GM12878 (cell line): ENCODE measurements at regions not wholly inside any gene's neighbourhood (a gene's known extent, or its start where the extent isn't known, plus 50 kb on each side); places are given as distances from the start of the nearest gene placed in this dataset.

ENCODE experiments used
- ATAC-seq: fragments of 200-7000 bp; cut with Tn5 transposase; 3 replicates; pipeline ENCODE4 v1.9.1; 2020; ENCODE audit warnings: mild to moderate bottlenecking, moderate library complexity
- BruUV-seq: library from RNA; stranded (reverse); fragments of 400-500 nt; replicated peaks from 2 replicates; lab custom pipeline; 2021; lab: Mats Ljungman, UMichigan
- CTCF ChIA-PET: fragments of 300-600 bp; sonication (Branson Sonifier 250); formaldehyde crosslinking; extraction: SDS; loops from one replicate; lab custom pipeline; 2021; ENCODE audit warnings: inconsistent platforms; lab: Yijun Ruan, JAX
- POLR2A ChIA-PET: fragments of 350-600 bp; formaldehyde crosslinking; extraction: SDS; loops from one replicate; lab custom pipeline; 2021; ENCODE audit warnings: inconsistent platforms; lab: Charles Lee
- RAD21 ChIA-PET: fragments of 300-600 bp; sonication (Branson Sonifier 250); formaldehyde crosslinking; loops from one replicate; lab custom pipeline; 2023; ENCODE audit warnings: antibody characterized with exemption; ENCODE audit not compliant: unreplicated experiment; lab: Charles Lee
- SMC1A ChIA-PET: fragments of 300-600 bp; sonication (Branson Sonifier 250); formaldehyde crosslinking; loops from one replicate; lab custom pipeline; 2023; ENCODE audit not compliant: unreplicated experiment, uncharacterized antibody; lab: Charles Lee
- DNase-seq: peaks from one replicate; pipeline ENCODE4 v3.0.0-alpha.2; 2011; ENCODE audit warnings: low read depth, low spot score
- FAIRE-seq: peaks from 3 replicates; lab custom pipeline; 2011; peaks lifted over from hg19 to GRCh38; lab: Jason Lieb, UNC
- H2AFZ ChIP-seq: 2 replicates; pipeline ENCODE4 v1.6.0; 2011; ENCODE audit warnings: low read depth, low read length, control low read depth; ENCODE audit not compliant: control insufficient read depth
- H3K27ac ChIP-seq: 2 replicates; pipeline ENCODE4 v1.5.1; 2011; ENCODE audit warnings: control low read depth; ENCODE audit not compliant: control insufficient read depth, insufficient read depth
- H3K27me3 ChIP-seq, 2 experiments: replicated peaks in 1 of 2; 2 replicates each; pipeline versions ENCODE4 v1.6.0 to v1.6.1; 2011; ENCODE audit warnings: low read length in 1 of 2; ENCODE audit not compliant: control insufficient read depth in 2 of 2, insufficient read depth in 2 of 2
- H3K36me3 ChIP-seq, 2 experiments: 2 replicates each; pipeline ENCODE4 v1.5.1; 2011; ENCODE audit warnings: low read length in 1 of 2; ENCODE audit not compliant: control insufficient read depth in 2 of 2, insufficient read depth in 2 of 2
- H3K4me1 ChIP-seq: 2 replicates; pipeline ENCODE4 v1.6.1; 2011; ENCODE audit warnings: mild to moderate bottlenecking, low read length, moderate library complexity, mixed read lengths; ENCODE audit not compliant: control insufficient read depth, insufficient read depth
- H3K4me2 ChIP-seq: 2 replicates; pipeline ENCODE4 v1.6.0; 2011; ENCODE audit warnings: control low read depth; ENCODE audit not compliant: control insufficient read depth, insufficient read depth
- H3K4me3 ChIP-seq: fragments of 200-600 bp; sonication (generic); 2 replicates; pipeline ENCODE4 v1.5.1; 2016
- H3K79me2 ChIP-seq: 2 replicates; pipeline ENCODE4 v1.6.0; 2011; ENCODE audit warnings: low read length; ENCODE audit not compliant: control insufficient read depth, insufficient read depth
- H3K9ac ChIP-seq: 2 replicates; pipeline ENCODE4 v1.8.0; 2011; ENCODE audit warnings: low read length, control low read depth, mixed read lengths; ENCODE audit not compliant: control insufficient read depth, insufficient read depth
- H3K9me3 ChIP-seq: replicated peaks from 3 replicates; pipeline ENCODE4 v1.5.1; 2011; ENCODE audit warnings: mild to moderate bottlenecking, low read length; ENCODE audit not compliant: control insufficient read depth, insufficient read depth
- H4K20me1 ChIP-seq: 2 replicates; pipeline ENCODE4 v1.6.0; 2011; ENCODE audit not compliant: control insufficient read depth, insufficient read depth
- ATF7 ChIP-seq: fragments of 450-650 bp; IDR thresholded peaks from 2 replicates; pipeline ENCODE4 v1.6.1; 2016; ENCODE audit warnings: low read depth, mild to moderate bottlenecking
- BCLAF1 ChIP-seq: fragments of 450-650 bp; IDR thresholded peaks from 2 replicates; pipeline ENCODE4 v1.6.1; 2017; ENCODE audit warnings: antibody characterized with exemption, mild to moderate bottlenecking, moderate library complexity
- CHD4 ChIP-seq: fragments of 200-600 bp; sonication (generic); IDR thresholded peaks from 2 replicates; pipeline ENCODE4 v1.6.1; 2016; ENCODE audit warnings: mild to moderate bottlenecking
- DPF2 ChIP-seq: fragments of 450-650 bp; IDR thresholded peaks from 2 replicates; pipeline ENCODE4 v1.6.1; 2017; ENCODE audit warnings: mild to moderate bottlenecking
- EZH2 ChIP-seq: IDR thresholded peaks from 2 replicates; pipeline ENCODE4 v1.6.1; 2012; ENCODE audit warnings: low read depth, mild to moderate bottlenecking, control low read depth, inconsistent platforms, low read length, borderline replicate concordance; ENCODE audit not compliant: control insufficient read depth
- IKZF2 ChIP-seq, 2 experiments: fragments of 450-650 bp; IDR thresholded peaks; 2 replicates each; pipeline ENCODE4 v1.6.1; 2017; ENCODE audit warnings: mild to moderate bottlenecking in 2 of 2, moderate library complexity in 2 of 2
- NR2F1 ChIP-seq: fragments of 450-650 bp; conservative IDR thresholded peaks from 2 replicates; pipeline ENCODE4 v1.6.1; 2017; ENCODE audit warnings: mild to moderate bottlenecking
- PRDM15 ChIP-seq: fragments of 450-650 bp; formaldehyde crosslinking; IDR thresholded peaks from 2 replicates; pipeline ENCODE4 v1.4.0; 2020; ENCODE audit warnings: mild to moderate bottlenecking, moderate library complexity
- SMAD1 ChIP-seq: fragments of 450-650 bp; IDR thresholded peaks from 2 replicates; pipeline ENCODE4 v1.6.1; 2018; ENCODE audit warnings: mild to moderate bottlenecking, low read depth; ENCODE audit not compliant: partially characterized antibody
- TCF3 ChIP-seq: IDR thresholded peaks from 2 replicates; pipeline ENCODE4 v1.6.1; 2012; ENCODE audit warnings: low read depth, mild to moderate bottlenecking, low read length, borderline replicate concordance; ENCODE audit not compliant: insufficient read depth
- ZNF217 ChIP-seq: fragments of 450-650 bp; IDR thresholded peaks from 2 replicates; pipeline ENCODE4 v1.6.1; 2017; ENCODE audit warnings: antibody characterized with exemption, mild to moderate bottlenecking
- WGBS: methylation state at CpG from one replicate; pipeline ENCODE4 v1.1.6; 2016; ENCODE audit warnings: low lambda C conversion rate; ENCODE audit not compliant: insufficient replicate concordance, insufficient coverage; ENCODE audit errors: missing lambda C conversion rate; 5-methylcytosine and 5-hydroxymethylcytosine counted together
- in situ Hi-C: fragments of 300-500 bp; cut with MboI; formaldehyde crosslinking; loops from 9 replicates; pipeline ENCODE4 v1.14.3; 2018; ENCODE audit warnings: mixed read lengths
- intact Hi-C: fragments of 100-400 bp; cut with micrococcal nuclease; formaldehyde crosslinking; loops from one replicate; pipeline ENCODE4 v1.14.2; 2022; ENCODE audit not compliant: unreplicated experiment

GRCh38 chr13:107462501-107462900, 752.8 kb downstream of the LIG4 start:
- 41% methylated on average over 2 of the region's 2 CpGs for WGBS
- no peak for DNase-seq
- ATAC-seq, result no peak
- POLR2A ChIA-PET, result no interaction called here
- TF ChIP-seq EZH2, result no peak
- TF ChIP-seq IKZF2 (IDR thresholded peaks at IDR 0.05), result no peak
- no peak for TF ChIP-seq ATF7
- TF ChIP-seq SMAD1, result no peak
- no peak for TF ChIP-seq PRDM15 (CRISPR knock-in tag)
- no peak for TF ChIP-seq NR2F1
- no peak for TF ChIP-seq TCF3
- no peak for TF ChIP-seq BCLAF1
- no peak for TF ChIP-seq DPF2
- no peak for TF ChIP-seq CHD4
- TF ChIP-seq ZNF217, result no peak
- no peaks in the 10 kb centered on the region for H3K27me3 ChIP-seq
- no peaks in the 10 kb centered on the region for H3K79me2 ChIP-seq
- intact Hi-C loops (no loop called here), in situ Hi-C loops (no loop called here)
- RAD21 ChIA-PET, result no interaction called here
- no peaks in the 10 kb centered on the region for H3K9me3 ChIP-seq
- H3K9ac ChIP-seq, result no peak overlapping the region
- no peaks in the 10 kb centered on the region for H3K36me3 ChIP-seq
- BruUV-seq, result no TSS peak
- H3K4me2 ChIP-seq, result no peak overlapping the region
- no peak overlapping the region for H3K4me3 ChIP-seq
- CTCF ChIA-PET, result no interaction called here
- H4K20me1 ChIP-seq, result no peaks in the 10 kb centered on the region
- H2AFZ ChIP-seq, result no peak overlapping the region
- no peaks in the 10 kb centered on the region for H3K4me1 ChIP-seq
- FAIRE-seq, result no peak
- no peak overlapping the region for H3K27ac ChIP-seq
- SMC1A ChIA-PET, result interaction anchor here (0.6 kb wide), 1 partner anchor 21 kb away, joined by 3 read pairs; no protein-coding TSS in a partner anchor
